Hepatocyte (in vitro differentiated cells): ENCODE measurements at regions not wholly inside any gene's neighbourhood (a gene's known extent, or its start where the extent isn't known, plus 50 kb on each side); places are given as distances from the start of the nearest gene placed in this dataset.

Experiments
- DNase-seq: peaks from one replicate; pipeline ENCODE4 v3.0.0-alpha.2; 2016; ENCODE audit warnings: low spot score
- H2AFZ ChIP-seq: fragments of 200-600 bp; sonication (generic); 2 replicates; pipeline ENCODE4 v1.6.0; 2016; ENCODE audit warnings: antibody characterized with exemption, mild to moderate bottlenecking
- H3K27ac ChIP-seq: fragments of 200-600 bp; sonication (generic); 2 replicates; pipeline ENCODE4 v1.5.1; 2016; ENCODE audit warnings: mild to moderate bottlenecking
- H3K27me3 ChIP-seq: fragments of 200-600 bp; sonication (generic); 2 replicates; pipeline ENCODE4 v1.6.1; 2016
- H3K36me3 ChIP-seq: fragments of 200-600 bp; sonication (generic); replicated peaks from 2 replicates; pipeline ENCODE4 v1.5.1; 2016; ENCODE audit warnings: low read depth; ENCODE audit not compliant: insufficient read depth
- H3K4me1 ChIP-seq: fragments of 200-600 bp; sonication (generic); 2 replicates; pipeline ENCODE4 v1.5.1; 2016; ENCODE audit warnings: mild to moderate bottlenecking, moderate library complexity; ENCODE audit not compliant: insufficient read depth
- H3K4me2 ChIP-seq: fragments of 200-600 bp; sonication (generic); 2 replicates; pipeline ENCODE4 v1.6.0; 2016
- H3K4me3 ChIP-seq: fragments of 200-600 bp; sonication (generic); 2 replicates; pipeline ENCODE4 v1.5.1; 2016; ENCODE audit warnings: mild to moderate bottlenecking
- H3K79me2 ChIP-seq: fragments of 200-600 bp; sonication (generic); 2 replicates; pipeline ENCODE4 v1.6.0; 2017; ENCODE audit warnings: mild to moderate bottlenecking
- H3K9me2 ChIP-seq: fragments of 200-600 bp; sonication (generic); replicated peaks from 2 replicates; pipeline ENCODE4 v1.6.0; 2017; ENCODE audit warnings: mild to moderate bottlenecking; ENCODE audit not compliant: insufficient read depth
- H3K9me3 ChIP-seq: fragments of 200-600 bp; sonication (generic); 2 replicates; pipeline ENCODE4 v1.5.1; 2016; ENCODE audit warnings: low read depth, mild to moderate bottlenecking
- H4K20me1 ChIP-seq: fragments of 200-600 bp; sonication (generic); 2 replicates; pipeline ENCODE4 v1.6.0; 2016; ENCODE audit warnings: mild to moderate bottlenecking; ENCODE audit not compliant: insufficient read depth, poor library complexity, severe bottlenecking
- EZH2 ChIP-seq: fragments of 200-600 bp; sonication (generic); IDR thresholded peaks from 2 replicates; pipeline ENCODE4 v1.6.1; 2016; ENCODE audit warnings: antibody characterized with exemption, mild to moderate bottlenecking, borderline replicate concordance
- EZH2phosphoT487 ChIP-seq: fragments of 200-600 bp; sonication (generic); IDR thresholded peaks from one replicate; pipeline ENCODE4 v1.6.1; 2018; ENCODE audit warnings: antibody characterized with exemption, mild to moderate bottlenecking, low read depth, moderate library complexity; ENCODE audit not compliant: unreplicated experiment, severe bottlenecking
- WGBS: methylation state at CpG from one replicate; pipeline ENCODE4 v1.1.6; 2016; ENCODE audit warnings: low lambda C conversion rate; ENCODE audit errors: missing lambda C conversion rate; 5-methylcytosine and 5-hydroxymethylcytosine counted together
- TF ChIP-seq, protein P1 (sequence below): fragments of 200-600 bp; sonication (generic); IDR thresholded peaks from 2 replicates; pipeline ENCODE4 v1.5.1; 2016; ENCODE audit warnings: antibody characterized with exemption, mild to moderate bottlenecking; ENCODE audit not compliant: poor library complexity

DNA sequence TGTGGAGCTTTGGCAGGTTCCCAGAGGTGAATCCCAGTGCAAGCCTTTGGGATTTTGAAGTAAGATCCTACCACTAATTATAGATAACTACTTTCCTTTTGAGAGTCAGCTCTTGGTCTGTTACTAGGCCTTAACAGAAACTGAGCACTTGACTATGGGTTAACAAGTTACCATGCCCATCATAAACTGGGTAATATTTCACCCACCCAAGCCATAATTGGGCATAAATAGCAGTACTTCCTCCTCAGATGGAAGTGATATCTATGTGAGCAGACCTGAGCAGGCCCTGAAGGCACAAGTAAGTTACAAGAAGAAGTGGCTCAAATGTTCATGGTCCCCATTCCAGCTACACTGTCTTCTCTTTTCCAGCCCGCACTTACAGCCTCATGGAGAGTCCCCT, 475.9 kb downstream of the LRRIQ3 start:
- Histone ChIP-seq H3K27ac (no peak overlapping the region), H3K9me3 (no peaks in the 10 kb centered on the region), H3K9me2 (no peaks in the 10 kb centered on the region), H3K79me2 (no peaks in the 10 kb centered on the region), H3K4me2 (no peak overlapping the region), H3K36me3 (no peaks in the 10 kb centered on the region), H3K27me3 (no peaks in the 10 kb centered on the region), H4K20me1 (no peaks in the 10 kb centered on the region), H3K4me1 (no peaks in the 10 kb centered on the region), H2AFZ (no peak overlapping the region), H3K4me3 (no peak overlapping the region)
- 90% methylated on average over 1 of the region's 1 CpG for WGBS
- DNase-seq: no peak
- TF ChIP-seq EZH2phosphoT487: no peak
- TF ChIP-seq, protein P1, sequence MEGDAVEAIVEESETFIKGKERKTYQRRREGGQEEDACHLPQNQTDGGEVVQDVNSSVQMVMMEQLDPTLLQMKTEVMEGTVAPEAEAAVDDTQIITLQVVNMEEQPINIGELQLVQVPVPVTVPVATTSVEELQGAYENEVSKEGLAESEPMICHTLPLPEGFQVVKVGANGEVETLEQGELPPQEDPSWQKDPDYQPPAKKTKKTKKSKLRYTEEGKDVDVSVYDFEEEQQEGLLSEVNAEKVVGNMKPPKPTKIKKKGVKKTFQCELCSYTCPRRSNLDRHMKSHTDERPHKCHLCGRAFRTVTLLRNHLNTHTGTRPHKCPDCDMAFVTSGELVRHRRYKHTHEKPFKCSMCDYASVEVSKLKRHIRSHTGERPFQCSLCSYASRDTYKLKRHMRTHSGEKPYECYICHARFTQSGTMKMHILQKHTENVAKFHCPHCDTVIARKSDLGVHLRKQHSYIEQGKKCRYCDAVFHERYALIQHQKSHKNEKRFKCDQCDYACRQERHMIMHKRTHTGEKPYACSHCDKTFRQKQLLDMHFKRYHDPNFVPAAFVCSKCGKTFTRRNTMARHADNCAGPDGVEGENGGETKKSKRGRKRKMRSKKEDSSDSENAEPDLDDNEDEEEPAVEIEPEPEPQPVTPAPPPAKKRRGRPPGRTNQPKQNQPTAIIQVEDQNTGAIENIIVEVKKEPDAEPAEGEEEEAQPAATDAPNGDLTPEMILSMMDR: no peak

DNA sequence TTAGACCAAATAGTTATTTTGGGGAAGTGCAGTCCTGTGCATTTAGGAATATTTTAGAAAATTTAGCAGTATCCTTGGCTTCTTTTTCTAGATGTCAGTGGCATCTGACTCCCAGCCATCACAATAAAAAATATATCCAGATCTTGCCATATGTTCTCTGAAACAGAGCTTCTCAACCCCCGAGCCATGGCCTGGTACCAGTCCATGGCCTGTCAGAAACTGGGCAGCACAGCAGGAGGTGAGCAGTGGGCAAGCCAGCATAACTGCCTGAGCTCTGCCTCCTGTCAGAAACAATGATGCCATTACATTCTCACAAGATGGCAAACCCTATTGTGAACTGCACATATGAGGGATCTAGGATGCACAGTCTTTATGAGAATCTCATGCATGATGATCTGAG, 480.0 kb downstream of the LRRIQ3 start:
- no peaks in the 10 kb centered on the region for H3K36me3 ChIP-seq
- TF ChIP-seq, protein P1: no peak
- TF ChIP-seq EZH2phosphoT487 (no peak), EZH2 (no peak)
- no peak overlapping the region for H3K4me2 ChIP-seq
- H3K9me2 ChIP-seq: no peaks in the 10 kb centered on the region
- 90% methylated on average over 1 of the region's 1 CpG for WGBS
- no peaks in the 10 kb centered on the region for H3K79me2 ChIP-seq
- no peak for DNase-seq
- no peak overlapping the region for H2AFZ ChIP-seq
- no peaks in the 10 kb centered on the region for H3K9me3 ChIP-seq
- H3K27me3 ChIP-seq: no peaks in the 10 kb centered on the region
- no peak overlapping the region for H3K27ac ChIP-seq
- H4K20me1 ChIP-seq: no peaks in the 10 kb centered on the region
- H3K4me3 ChIP-seq: no peak overlapping the region
- no peaks in the 10 kb centered on the region for H3K4me1 ChIP-seq

DNA sequence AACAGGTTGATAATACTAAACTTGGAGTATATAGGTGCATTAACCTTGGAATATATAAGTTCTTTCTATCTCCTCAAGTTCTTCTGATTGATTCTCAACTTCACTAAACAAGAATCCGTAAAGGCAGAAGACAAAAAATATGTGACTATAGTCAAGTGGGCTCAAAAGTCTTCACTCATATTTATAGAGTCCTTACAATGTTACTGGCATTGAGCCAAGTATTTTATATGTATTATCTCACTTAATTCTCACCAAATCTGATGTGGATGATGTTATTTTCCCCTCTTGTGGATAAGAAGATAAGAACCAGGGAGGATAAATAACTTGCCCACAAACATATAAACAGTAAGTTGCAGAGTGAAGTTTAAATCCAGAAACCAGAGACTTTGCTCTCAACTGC, 486.9 kb downstream of the LRRIQ3 start:
- Histone ChIP-seq H3K4me2 (no peak overlapping the region), H3K9me2 (no peaks in the 10 kb centered on the region), H3K4me1 (no peaks in the 10 kb centered on the region), H4K20me1 (no peaks in the 10 kb centered on the region), H3K36me3 (no peaks in the 10 kb centered on the region), H3K9me3 (no peaks in the 10 kb centered on the region), H3K79me2 (no peaks in the 10 kb centered on the region), H3K4me3 (no peak overlapping the region), H3K27me3 (no peaks in the 10 kb centered on the region), H3K27ac (no peak overlapping the region), H2AFZ (no peak overlapping the region)
- no peak for DNase-seq
- 97% methylated on average over 1 of the region's 1 CpG for WGBS
- TF ChIP-seq, protein P1: no peak
- no peak for TF ChIP-seq EZH2phosphoT487

DNA sequence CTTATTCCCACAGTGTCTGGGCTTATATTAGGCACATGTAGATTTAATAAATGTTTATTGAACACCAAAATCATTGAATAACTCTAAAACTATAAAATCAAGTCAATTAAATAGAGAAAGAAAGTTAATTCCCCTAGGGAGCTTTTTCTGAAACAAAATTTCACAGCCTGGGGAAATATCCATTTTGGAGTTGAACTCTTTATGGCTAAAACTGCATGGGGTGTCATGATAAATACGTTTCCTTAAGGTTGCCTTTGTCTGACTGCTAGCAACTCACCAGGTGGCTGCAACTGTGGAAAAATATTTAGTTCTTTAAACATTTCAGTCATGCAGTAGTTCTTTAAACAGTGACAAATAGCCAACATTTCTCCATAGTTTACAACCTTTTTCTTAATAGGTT, 496.1 kb downstream of the LRRIQ3 start:
- no peaks in the 10 kb centered on the region for H3K9me2 ChIP-seq

More for the DNA sequence above, 496.1 kb downstream of the LRRIQ3 start:
- Histone ChIP-seq H3K27ac (no peak overlapping the region), H3K4me1 (no peaks in the 10 kb centered on the region), H3K79me2 (no peaks in the 10 kb centered on the region), H3K4me3 (no peak overlapping the region), H4K20me1 (no peaks in the 10 kb centered on the region), H3K9me3 (no peaks in the 10 kb centered on the region), H3K4me2 (no peak overlapping the region), H3K36me3 (no peaks in the 10 kb centered on the region), H3K27me3 (no peaks in the 10 kb centered on the region), H2AFZ (no peak overlapping the region)
- TF ChIP-seq, protein P1: no peak
- 27% methylated on average over 1 of the region's 1 CpG for WGBS
- DNase-seq: no peak
